OCI-LY1 (cell line): ENCODE measurements at regions not wholly inside any gene's neighbourhood (a gene's known extent, or its start where the extent isn't known, plus 50 kb on each side); places are given as distances from the start of the nearest gene placed in this dataset.

Experiments
- CTCF ChIP-seq: fragments of 200-600 bp; sonication (generic), shearing (Covaris generic); IDR thresholded peaks from 2 replicates; pipeline ENCODE4 v1.5.1; 2017; ENCODE audit warnings: mild to moderate bottlenecking, antibody characterized with exemption, low read length, moderate library complexity, mixed read lengths
- EZH2 ChIP-seq: fragments of 200-600 bp; sonication (generic), shearing (Covaris generic); IDR thresholded peaks from 2 replicates; pipeline ENCODE4 v1.8.0; 2017; ENCODE audit warnings: borderline replicate concordance, mixed run types, mild to moderate bottlenecking, antibody characterized with exemption, low read length, moderate library complexity, mixed read lengths

GRCh38 chr2:120972286-120972685, 236.6 kb downstream of the GLI2 start:
- TF ChIP-seq CTCF = no peak
- no peak for TF ChIP-seq EZH2
